HG03432 (cell line): ENCODE measurements at regions not wholly inside any gene's neighbourhood (a gene's known extent, or its start where the extent isn't known, plus 50 kb on each side); places are given as distances from the start of the nearest gene placed in this dataset.
"Not testable (repeated sequence)": the region's sequence is repeated elsewhere in the genome, so short reads cannot be mapped to it uniquely, and the experiment has no call there.

Experiments
- ATAC-seq: cut with Tn5 transposase; IDR thresholded peaks from one replicate; pipeline ENCODE4 v1.9.1; 2021; ENCODE audit warnings: mild to moderate bottlenecking, moderate library complexity; ENCODE audit not compliant: unreplicated experiment

- no peak for ATAC-seq
These were observed 87.3 kb upstream of the PRR23C start for GRCh38 chr3:139131951-139132350.

- ATAC-seq = no peak
These were observed 88.3 kb upstream of the PRR23C start for GRCh38 chr3:139132976-139133375.

- ATAC-seq = no peak
These were observed 90.1 kb upstream of the PRR23C start for GRCh38 chr3:139134678-139135372.

GRCh38 chr3:139135657-139136056 is 91.0 kb upstream of the PRR23C start:
- no peak for ATAC-seq

- no peak for ATAC-seq
These were observed 91.9 kb upstream of the PRR23C start for GRCh38 chr3:139136469-139137202.

DNA sequence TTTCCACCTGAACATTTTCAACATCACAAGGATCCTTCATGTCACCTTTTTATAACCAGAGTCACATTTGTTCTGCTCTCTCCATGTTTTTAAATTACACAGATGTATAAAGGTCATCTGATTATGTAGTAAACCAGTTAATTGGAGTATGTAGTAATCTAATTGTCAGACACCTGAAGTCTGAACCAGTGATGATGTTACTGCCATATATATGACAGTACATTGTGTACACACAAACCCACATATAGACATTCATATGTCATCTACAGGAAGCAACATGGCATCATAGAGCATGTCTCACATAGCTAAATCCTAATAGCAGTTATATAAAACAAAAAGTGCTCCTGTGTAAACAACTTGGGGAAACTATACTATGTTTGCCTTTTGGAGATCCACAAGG is 95.9 kb upstream of the PRR23C start:
- ATAC-seq = no peak

DNA sequence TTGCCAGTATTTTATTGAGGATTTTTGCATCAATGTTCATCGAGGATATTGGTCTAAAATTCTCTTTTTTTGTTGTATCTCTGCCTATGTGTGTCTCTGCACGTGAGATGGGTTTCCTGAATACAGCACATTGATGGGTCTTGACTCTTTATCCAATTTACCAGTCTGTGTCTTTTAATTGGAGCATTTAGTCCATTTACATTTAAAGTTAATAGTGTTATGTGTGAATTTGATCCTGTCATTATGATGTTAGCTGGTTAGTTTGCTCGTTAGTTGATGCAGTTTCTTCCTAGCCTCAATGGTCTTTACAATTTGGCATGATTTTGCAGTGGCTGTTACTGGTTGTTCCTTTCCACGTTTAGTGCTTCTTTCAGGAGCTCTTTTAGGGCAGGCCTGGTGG is 101.3 kb upstream of the PRR23C start:
- ATAC-seq = not testable (repeated sequence)

DNA sequence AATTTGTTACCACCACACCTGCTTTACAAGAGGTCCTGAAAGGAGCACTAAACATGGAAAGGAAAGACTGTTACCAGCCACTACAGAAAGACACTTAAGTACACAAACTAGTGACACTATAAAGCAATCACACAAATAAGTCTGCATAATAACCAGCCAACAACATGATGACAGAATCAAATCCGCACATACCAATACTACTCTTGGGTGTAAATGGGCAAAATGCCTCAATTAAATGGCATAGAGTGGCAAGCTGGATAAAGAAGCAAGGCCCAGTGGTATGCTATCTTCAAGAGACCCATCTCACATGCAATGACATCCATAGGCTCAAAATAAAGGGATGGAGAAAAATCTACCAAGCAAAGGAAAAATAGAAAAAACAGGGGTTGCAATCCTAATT is 106.8 kb upstream of the PRR23C start:
- ATAC-seq = no peak

- ATAC-seq = not testable (repeated sequence)
These were observed 108.7 kb upstream of the PRR23C start for GRCh38 chr3:139153434-139153833.

DNA sequence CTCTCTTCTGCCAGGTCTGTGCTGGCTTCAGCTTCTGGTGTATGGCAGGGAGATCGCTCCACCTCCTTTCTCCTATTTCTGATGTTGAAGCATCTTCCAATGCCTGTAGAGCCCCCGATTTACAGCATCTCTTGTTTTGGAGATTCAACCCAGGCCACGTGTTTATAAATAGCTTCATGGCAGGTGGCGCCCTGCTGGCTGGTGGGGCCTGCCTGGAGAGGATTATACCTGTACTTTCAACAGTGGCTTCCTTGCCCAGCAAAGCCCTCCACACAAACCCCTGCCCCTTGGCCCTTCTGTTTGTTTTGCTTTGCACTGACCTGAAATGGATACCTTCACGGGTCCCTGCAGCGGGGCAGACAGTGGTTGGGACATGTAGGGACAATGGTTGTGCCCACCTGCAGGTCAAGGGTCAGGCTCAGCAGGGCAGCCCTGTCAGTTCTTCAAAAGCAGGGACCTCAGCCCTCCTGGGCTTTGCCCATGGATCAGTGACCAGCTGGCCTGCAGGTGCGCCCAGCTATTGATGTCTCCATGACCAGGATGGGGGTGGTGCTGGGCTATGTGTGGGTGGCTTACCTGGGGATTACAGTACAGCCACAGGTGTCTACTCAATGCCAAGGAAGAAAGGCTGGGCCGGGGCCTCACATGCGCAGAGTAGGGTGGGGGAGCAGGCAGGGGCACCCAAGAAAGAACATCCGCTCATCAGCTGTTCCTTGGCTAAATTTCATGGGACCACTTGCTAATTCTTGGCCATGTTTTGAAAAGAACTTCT is 112.7 kb upstream of the PRR23C start:
- no peak for ATAC-seq

DNA sequence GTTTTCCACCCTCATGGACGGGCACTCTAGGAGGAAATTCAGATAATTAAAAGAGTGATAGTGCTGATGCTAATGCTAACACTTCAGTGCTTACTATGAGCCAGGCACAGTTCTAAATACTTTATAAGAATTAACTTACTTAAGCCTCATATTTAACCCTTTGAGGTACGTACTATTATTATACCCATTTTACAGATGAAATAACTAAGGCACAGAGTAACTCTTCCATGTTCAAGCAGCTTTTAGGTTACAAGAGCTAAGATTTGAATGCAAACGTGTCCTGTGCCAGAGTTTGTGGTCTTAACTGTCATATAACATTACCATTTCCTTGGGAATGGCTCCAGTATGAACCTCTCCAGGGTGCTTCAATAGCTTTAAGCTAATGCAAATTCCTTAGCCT is 114.7 kb upstream of the PRR23C start:
- ATAC-seq = no peak

GRCh38 chr3:139173372-139174108 is 128.8 kb upstream of the PRR23C start:
- no peak for ATAC-seq

DNA sequence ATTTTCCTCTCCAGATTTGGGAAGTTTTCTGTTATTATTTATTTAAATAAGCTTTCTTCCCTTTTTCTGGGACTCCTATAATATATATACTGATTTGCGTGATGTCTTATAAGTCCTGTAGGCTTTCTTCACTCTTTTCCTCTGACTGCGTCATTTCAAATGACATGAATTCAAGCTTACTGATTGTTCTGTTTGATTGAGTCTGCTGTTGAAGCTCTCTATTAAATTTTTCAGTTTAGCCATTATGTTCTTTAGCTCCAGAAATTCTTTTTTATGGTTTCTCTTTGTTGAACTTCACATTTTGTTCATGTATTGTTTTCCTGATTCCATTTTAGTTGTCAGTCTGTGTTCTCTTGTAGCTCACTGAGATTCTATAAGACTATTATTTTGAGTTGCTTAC is 135.8 kb upstream of the PRR23C start:
- ATAC-seq = no peak

DNA sequence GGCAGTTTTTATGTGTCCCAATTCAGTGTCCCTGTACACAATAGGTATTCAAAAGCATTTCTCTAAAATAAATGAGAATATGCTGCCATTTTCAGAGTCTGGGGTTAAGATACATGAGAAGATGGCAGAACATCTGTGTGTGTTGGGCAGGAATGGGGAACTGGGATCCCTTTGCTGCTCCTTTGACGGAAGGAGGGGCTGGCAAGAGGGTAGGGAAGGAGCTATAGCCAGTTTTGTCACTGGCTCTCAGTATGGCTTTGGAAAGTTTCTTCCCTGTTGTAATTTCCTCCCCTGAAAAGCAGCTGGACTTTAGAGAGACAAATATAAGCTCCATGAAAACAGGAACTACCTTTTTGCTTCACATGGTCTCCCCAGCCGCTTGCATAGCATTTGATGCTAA is 137.5 kb upstream of the PRR23C start:
- no peak for ATAC-seq

- no peak for ATAC-seq
These were observed 137.9 kb upstream of the PRR23C start for GRCh38 chr3:139182598-139182997.

- ATAC-seq = no peak
These were observed 140.8 kb upstream of the PRR23C start for GRCh38 chr3:139185527-139185926.

DNA sequence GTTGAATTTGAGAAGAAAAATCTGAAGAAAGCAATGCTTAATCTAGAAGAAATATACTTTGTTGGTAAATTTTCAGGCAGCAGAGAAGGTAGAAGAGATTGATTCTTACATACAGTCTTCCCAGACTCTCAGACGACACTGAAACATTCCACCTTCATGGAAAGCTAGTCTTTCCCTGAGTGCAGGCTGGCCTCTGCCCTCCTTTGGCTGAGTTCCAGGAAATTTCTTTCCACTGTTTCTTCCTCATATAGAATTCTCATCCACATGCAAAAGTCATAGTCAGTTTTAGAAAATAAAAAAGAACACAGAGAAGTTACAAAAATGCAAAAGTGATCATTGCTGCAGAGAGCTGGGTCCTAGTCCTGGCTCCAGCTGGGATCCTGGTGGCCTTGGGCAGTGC is 142.5 kb upstream of the PRR23C start:
- no peak for ATAC-seq

GRCh38 chr3:139187648-139188047 is 143.0 kb upstream of the PRR23C start:
- ATAC-seq = no peak

- ATAC-seq = no peak
These were observed 145.3 kb upstream of the PRR23C start for GRCh38 chr3:139189943-139190342.

DNA sequence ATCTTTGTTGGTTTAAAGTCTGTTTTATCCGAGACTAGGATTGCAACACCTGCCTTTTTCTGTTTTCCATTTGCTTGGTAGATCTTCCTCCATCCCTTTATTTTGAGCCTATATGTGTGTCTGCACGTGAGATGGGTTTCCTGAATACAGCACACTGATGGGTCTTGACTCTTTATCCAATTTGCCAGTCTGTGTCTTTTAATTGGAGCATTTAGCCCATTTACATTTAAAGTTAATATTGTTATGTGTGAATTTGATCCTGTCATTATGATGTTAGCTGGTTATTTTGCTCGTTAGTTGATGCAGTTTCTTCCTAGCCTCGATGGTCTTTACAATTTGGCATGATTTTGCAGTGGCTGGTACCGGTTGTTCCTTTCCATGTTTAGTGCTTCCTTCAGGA is 149.4 kb upstream of the MRPS22 start:
- not testable (repeated sequence) for ATAC-seq

GRCh38 chr3:139196146-139196545 is 147.7 kb upstream of the MRPS22 start:
- ATAC-seq = not testable (repeated sequence)
